DND-41 (cell line): ENCODE measurements at regions not wholly inside any gene's neighbourhood (a gene's known extent, or its start where the extent isn't known, plus 50 kb on each side); places are given as distances from the start of the nearest gene placed in this dataset.

Experiments used
- EZH2 ChIP-seq: IDR thresholded peaks from 3 replicates; pipeline ENCODE4 v1.6.1; 2012; ENCODE audit warnings: borderline replicate concordance, low read depth, mild to moderate bottlenecking, moderate library complexity, low read length, inconsistent platforms; ENCODE audit not compliant: severe bottlenecking
- TF ChIP-seq, protein P1 (sequence below): IDR thresholded peaks from 2 replicates; pipeline ENCODE4 v1.5.1; 2012; ENCODE audit warnings: borderline replicate concordance, low read length, moderate library complexity, mild to moderate bottlenecking; ENCODE audit not compliant: poor library complexity, severe bottlenecking; ENCODE audit errors: extremely low read depth

DNA sequence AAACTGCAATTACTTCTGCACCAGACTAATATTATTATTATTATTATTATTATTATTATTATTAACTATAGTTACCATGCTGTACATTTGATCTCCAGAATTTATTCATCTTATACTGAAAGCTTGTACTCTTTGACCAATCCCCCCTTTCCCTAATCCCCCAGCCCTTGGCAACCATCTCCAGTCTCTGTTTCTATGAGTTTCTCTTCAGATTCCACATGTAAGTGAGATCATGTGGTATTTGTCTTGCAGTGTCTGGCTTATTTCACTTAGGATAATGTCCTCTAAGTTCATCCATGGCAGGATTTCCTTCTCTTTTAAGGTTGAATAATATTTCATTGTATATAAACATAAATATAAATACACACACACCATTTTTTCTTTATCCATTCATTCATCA lies 287.0 kb upstream of the DAB2 start:
- TF ChIP-seq, protein P1, sequence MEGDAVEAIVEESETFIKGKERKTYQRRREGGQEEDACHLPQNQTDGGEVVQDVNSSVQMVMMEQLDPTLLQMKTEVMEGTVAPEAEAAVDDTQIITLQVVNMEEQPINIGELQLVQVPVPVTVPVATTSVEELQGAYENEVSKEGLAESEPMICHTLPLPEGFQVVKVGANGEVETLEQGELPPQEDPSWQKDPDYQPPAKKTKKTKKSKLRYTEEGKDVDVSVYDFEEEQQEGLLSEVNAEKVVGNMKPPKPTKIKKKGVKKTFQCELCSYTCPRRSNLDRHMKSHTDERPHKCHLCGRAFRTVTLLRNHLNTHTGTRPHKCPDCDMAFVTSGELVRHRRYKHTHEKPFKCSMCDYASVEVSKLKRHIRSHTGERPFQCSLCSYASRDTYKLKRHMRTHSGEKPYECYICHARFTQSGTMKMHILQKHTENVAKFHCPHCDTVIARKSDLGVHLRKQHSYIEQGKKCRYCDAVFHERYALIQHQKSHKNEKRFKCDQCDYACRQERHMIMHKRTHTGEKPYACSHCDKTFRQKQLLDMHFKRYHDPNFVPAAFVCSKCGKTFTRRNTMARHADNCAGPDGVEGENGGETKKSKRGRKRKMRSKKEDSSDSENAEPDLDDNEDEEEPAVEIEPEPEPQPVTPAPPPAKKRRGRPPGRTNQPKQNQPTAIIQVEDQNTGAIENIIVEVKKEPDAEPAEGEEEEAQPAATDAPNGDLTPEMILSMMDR = no peak
- TF ChIP-seq EZH2 = no peak
